Panc1 (cell line): ENCODE measurements at regions not wholly inside any gene's neighbourhood (a gene's known extent, or its start where the extent isn't known, plus 50 kb on each side); places are given as distances from the start of the nearest gene placed in this dataset.

Experiments used
- CTCF ChIP-seq: fragments of 450-650 bp; IDR thresholded peaks from 2 replicates; pipeline ENCODE4 v1.5.1; 2017; ENCODE audit warnings: mild to moderate bottlenecking
- POLR2AphosphoS5 ChIP-seq: IDR thresholded peaks from 2 replicates; pipeline ENCODE4 v1.6.1; 2012; ENCODE audit warnings: mild to moderate bottlenecking, low read depth, low read length, moderate library complexity
- REST ChIP-seq, 2 experiments: IDR thresholded peaks; 2 replicates each; pipeline ENCODE4 v1.6.1; 2011 to 2012; ENCODE audit warnings: low read depth in 2 of 2, control low read depth in 1 of 2, low read length in 1 of 2, mild to moderate bottlenecking in 1 of 2, moderate library complexity in 1 of 2; ENCODE audit not compliant: insufficient read depth in 1 of 2

DNA sequence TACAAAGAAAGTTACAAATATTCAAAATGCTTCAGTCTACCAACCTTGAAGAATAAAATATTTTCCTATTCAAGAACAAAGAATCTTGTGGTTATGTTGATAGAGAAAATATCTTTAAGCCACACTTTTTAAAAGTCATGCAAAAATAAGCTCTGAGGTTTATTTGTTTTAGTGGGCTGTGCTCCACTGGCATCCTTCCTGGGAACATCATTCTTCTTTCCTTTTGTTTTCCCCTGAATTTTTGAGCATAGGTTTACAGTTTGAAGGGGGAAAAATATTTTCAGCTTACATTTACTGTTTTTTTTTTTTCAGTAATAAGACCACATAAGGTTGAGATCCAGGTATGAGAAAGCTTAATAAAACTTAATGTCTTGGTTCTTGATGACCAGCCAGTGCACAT, 72.0 kb upstream of the BACH2 start:
- TF ChIP-seq CTCF (no peak), REST (IDR thresholded peaks at IDR 0.05; ENCODE audit: insufficient read depth in 1 of 2, low read depth in 2 of 2, low read length in 1 of 2) (no peak), POLR2AphosphoS5 (no peak)
